WTC11 (cell line): ENCODE measurements at regions not wholly inside any gene's neighbourhood (a gene's known extent, or its start where the extent isn't known, plus 50 kb on each side); places are given as distances from the start of the nearest gene placed in this dataset.

Experiments
- ELF4 ChIP-seq: sonication (generic); formaldehyde crosslinking; IDR thresholded peaks from 2 replicates; pipeline ENCODE4 v1.8.1; 2022; ENCODE audit warnings: low read depth, mild to moderate bottlenecking, moderate library complexity, missing genetic modification reagents
- ESRRA ChIP-seq: sonication (generic); formaldehyde crosslinking; IDR thresholded peaks from 2 replicates; pipeline ENCODE4 v1.8.1; 2022; ENCODE audit warnings: mild to moderate bottlenecking, missing genetic modification reagents, borderline replicate concordance
- ETV6 ChIP-seq: sonication (generic); formaldehyde crosslinking; IDR thresholded peaks from 2 replicates; pipeline ENCODE4 v1.8.1; 2022; ENCODE audit warnings: mild to moderate bottlenecking, missing genetic modification reagents
- SP1 ChIP-seq: sonication (generic); formaldehyde crosslinking; conservative IDR thresholded peaks from 2 replicates; pipeline ENCODE4 v1.8.1; 2022; ENCODE audit warnings: missing genetic modification reagents
- TEAD4 ChIP-seq: sonication (generic); formaldehyde crosslinking; IDR thresholded peaks from 2 replicates; pipeline ENCODE4 v1.8.0; 2022; ENCODE audit warnings: mild to moderate bottlenecking, missing genetic modification reagents
- TF ChIP-seq, protein P1 (sequence below): sonication (generic); formaldehyde crosslinking; IDR thresholded peaks from 2 replicates; pipeline ENCODE4 v1.8.1; 2023; ENCODE audit warnings: mild to moderate bottlenecking, missing genetic modification reagents, borderline replicate concordance
- TF ChIP-seq, protein P2 (sequence below): sonication (generic); formaldehyde crosslinking; IDR thresholded peaks from 2 replicates; pipeline ENCODE4 v1.8.1; 2023; ENCODE audit warnings: mild to moderate bottlenecking, missing genetic modification reagents
- TF ChIP-seq, protein P3 (sequence below): fragments of 200-600 bp; IDR thresholded peaks from 2 replicates; pipeline ENCODE4 v1.8.0; 2022; ENCODE audit warnings: antibody characterized with exemption
- TF ChIP-seq, protein P4 (sequence below): fragments of 250-450 bp; sonication (Bioruptor Pico); IDR thresholded peaks from 2 replicates; pipeline ENCODE4 v1.9.0; 2021; ENCODE audit warnings: mild to moderate bottlenecking
- TF ChIP-seq, protein P5 (sequence below): sonication (generic); formaldehyde crosslinking; IDR thresholded peaks from 2 replicates; pipeline ENCODE4 v1.8.0; 2022; ENCODE audit warnings: mild to moderate bottlenecking, missing genetic modification reagents
- TF ChIP-seq, protein P6 (sequence below): sonication (generic); formaldehyde crosslinking; IDR thresholded peaks from 2 replicates; pipeline ENCODE4 v1.8.1; 2022; ENCODE audit warnings: low read depth, mild to moderate bottlenecking, moderate library complexity, missing genetic modification reagents, borderline replicate concordance

DNA sequence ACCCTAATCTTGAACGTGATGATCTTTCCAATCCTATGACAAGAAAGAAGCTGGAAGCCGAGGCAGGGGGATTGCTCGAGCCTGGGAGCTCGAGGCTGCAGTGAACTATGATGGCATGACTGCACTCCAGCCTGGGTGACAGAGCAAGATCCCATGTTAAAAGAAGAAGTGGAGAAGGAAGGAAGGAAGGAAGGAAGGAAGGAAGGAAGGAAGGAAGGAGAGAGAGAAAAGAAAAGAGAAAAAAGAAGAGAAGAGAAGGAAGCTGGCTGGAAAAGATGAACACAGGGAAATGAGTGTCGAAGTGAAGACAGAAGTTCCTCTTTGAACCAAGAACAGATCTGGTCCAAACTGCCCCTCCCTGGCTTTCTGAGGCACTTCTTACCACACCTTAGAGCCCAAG lies 100.5 kb upstream of the PRNP start:
- TF ChIP-seq, protein P1, sequence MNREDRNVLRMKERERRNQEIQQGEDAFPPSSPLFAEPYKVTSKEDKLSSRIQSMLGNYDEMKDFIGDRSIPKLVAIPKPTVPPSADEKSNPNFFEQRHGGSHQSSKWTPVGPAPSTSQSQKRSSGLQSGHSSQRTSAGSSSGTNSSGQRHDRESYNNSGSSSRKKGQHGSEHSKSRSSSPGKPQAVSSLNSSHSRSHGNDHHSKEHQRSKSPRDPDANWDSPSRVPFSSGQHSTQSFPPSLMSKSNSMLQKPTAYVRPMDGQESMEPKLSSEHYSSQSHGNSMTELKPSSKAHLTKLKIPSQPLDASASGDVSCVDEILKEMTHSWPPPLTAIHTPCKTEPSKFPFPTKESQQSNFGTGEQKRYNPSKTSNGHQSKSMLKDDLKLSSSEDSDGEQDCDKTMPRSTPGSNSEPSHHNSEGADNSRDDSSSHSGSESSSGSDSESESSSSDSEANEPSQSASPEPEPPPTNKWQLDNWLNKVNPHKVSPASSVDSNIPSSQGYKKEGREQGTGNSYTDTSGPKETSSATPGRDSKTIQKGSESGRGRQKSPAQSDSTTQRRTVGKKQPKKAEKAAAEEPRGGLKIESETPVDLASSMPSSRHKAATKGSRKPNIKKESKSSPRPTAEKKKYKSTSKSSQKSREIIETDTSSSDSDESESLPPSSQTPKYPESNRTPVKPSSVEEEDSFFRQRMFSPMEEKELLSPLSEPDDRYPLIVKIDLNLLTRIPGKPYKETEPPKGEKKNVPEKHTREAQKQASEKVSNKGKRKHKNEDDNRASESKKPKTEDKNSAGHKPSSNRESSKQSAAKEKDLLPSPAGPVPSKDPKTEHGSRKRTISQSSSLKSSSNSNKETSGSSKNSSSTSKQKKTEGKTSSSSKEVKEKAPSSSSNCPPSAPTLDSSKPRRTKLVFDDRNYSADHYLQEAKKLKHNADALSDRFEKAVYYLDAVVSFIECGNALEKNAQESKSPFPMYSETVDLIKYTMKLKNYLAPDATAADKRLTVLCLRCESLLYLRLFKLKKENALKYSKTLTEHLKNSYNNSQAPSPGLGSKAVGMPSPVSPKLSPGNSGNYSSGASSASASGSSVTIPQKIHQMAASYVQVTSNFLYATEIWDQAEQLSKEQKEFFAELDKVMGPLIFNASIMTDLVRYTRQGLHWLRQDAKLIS (CRISPR knock-in tag): no peak
- TF ChIP-seq, protein P2, sequence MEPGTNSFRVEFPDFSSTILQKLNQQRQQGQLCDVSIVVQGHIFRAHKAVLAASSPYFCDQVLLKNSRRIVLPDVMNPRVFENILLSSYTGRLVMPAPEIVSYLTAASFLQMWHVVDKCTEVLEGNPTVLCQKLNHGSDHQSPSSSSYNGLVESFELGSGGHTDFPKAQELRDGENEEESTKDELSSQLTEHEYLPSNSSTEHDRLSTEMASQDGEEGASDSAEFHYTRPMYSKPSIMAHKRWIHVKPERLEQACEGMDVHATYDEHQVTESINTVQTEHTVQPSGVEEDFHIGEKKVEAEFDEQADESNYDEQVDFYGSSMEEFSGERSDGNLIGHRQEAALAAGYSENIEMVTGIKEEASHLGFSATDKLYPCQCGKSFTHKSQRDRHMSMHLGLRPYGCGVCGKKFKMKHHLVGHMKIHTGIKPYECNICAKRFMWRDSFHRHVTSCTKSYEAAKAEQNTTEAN (CRISPR knock-in tag): no peak
- TF ChIP-seq, protein P3, sequence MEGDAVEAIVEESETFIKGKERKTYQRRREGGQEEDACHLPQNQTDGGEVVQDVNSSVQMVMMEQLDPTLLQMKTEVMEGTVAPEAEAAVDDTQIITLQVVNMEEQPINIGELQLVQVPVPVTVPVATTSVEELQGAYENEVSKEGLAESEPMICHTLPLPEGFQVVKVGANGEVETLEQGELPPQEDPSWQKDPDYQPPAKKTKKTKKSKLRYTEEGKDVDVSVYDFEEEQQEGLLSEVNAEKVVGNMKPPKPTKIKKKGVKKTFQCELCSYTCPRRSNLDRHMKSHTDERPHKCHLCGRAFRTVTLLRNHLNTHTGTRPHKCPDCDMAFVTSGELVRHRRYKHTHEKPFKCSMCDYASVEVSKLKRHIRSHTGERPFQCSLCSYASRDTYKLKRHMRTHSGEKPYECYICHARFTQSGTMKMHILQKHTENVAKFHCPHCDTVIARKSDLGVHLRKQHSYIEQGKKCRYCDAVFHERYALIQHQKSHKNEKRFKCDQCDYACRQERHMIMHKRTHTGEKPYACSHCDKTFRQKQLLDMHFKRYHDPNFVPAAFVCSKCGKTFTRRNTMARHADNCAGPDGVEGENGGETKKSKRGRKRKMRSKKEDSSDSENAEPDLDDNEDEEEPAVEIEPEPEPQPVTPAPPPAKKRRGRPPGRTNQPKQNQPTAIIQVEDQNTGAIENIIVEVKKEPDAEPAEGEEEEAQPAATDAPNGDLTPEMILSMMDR: no peak
- TF ChIP-seq, protein P4, sequence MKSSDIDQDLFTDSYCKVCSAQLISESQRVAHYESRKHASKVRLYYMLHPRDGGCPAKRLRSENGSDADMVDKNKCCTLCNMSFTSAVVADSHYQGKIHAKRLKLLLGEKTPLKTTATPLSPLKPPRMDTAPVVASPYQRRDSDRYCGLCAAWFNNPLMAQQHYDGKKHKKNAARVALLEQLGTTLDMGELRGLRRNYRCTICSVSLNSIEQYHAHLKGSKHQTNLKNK (CRISPR knock-in tag): no peak
- TF ChIP-seq SP1 (CRISPR knock-in tag) (no peak), ESRRA (CRISPR knock-in tag) (no peak), TEAD4 (no peak), ETV6 (CRISPR knock-in tag) (no peak), ELF4 (CRISPR knock-in tag) (no peak)
- TF ChIP-seq, protein P5, sequence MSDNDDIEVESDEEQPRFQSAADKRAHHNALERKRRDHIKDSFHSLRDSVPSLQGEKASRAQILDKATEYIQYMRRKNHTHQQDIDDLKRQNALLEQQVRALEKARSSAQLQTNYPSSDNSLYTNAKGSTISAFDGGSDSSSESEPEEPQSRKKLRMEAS (CRISPR knock-in tag): no peak
- TF ChIP-seq, protein P6, sequence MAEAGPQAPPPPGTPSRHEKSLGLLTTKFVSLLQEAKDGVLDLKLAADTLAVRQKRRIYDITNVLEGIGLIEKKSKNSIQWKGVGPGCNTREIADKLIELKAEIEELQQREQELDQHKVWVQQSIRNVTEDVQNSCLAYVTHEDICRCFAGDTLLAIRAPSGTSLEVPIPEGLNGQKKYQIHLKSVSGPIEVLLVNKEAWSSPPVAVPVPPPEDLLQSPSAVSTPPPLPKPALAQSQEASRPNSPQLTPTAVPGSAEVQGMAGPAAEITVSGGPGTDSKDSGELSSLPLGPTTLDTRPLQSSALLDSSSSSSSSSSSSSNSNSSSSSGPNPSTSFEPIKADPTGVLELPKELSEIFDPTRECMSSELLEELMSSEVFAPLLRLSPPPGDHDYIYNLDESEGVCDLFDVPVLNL (CRISPR knock-in tag): no peak
